SK-N-SH (cell line): ENCODE measurements at regions not wholly inside any gene's neighbourhood (a gene's known extent, or its start where the extent isn't known, plus 50 kb on each side); places are given as distances from the start of the nearest gene placed in this dataset.

ENCODE experiments used
- CTCF ChIA-PET: fragments of 300-600, 350-600 bp; formaldehyde crosslinking; extraction: SDS; loops from one replicate; lab custom pipeline; 2021; lab: Yijun Ruan, JAX
- POLR2A ChIA-PET: fragments of 350-600 bp; sonication (Branson Sonifier 250); formaldehyde crosslinking; extraction: SDS; loops from one replicate; lab custom pipeline; 2020; ENCODE audit warnings: antibody characterized with exemption, inconsistent platforms; lab: Yijun Ruan, JAX
- DNase-seq: peaks from one replicate; pipeline ENCODE4 v3.0.0; 2012
- H2AFZ ChIP-seq: fragments of 200-600 bp; sonication (generic); 2 replicates; pipeline ENCODE4 v1.8.1; 2016; ENCODE audit warnings: antibody characterized with exemption, mild to moderate bottlenecking, low read depth
- H3F3A ChIP-seq: fragments of 200-600 bp; sonication (generic); replicated peaks from 2 replicates; pipeline ENCODE3; 2016; ENCODE audit warnings: antibody characterized with exemption, mild to moderate bottlenecking; ENCODE audit not compliant: insufficient read depth
- H3K27ac ChIP-seq, 2 experiments: fragments of 200-500 bp in 1 of 2; fragments of 200-600 bp in 1 of 2; sonication (Bioruptor generic) in 1 of 2; sonication (generic), shearing (Covaris generic) in 1 of 2; 2 replicates each; pipeline versions ENCODE4 v1.5.1 to v1.6.1; 2014 to 2016; ENCODE audit warnings: low read depth in 2 of 2, inconsistent platforms in 1 of 2, low read length in 1 of 2, mild to moderate bottlenecking in 1 of 2, mixed read lengths in 1 of 2
- H3K27me3 ChIP-seq: fragments of 200-600 bp; sonication (generic), shearing (Covaris generic); 2 replicates; pipeline ENCODE4 v1.6.1; 2016; ENCODE audit warnings: mixed run types; ENCODE audit not compliant: insufficient read depth
- H3K36me3 ChIP-seq, 2 experiments: fragments of 200-500 bp in 1 of 2; fragments of 200-600 bp in 1 of 2; sonication (Bioruptor generic) in 1 of 2; sonication (generic) in 1 of 2; replicated peaks in 1 of 2; 2 replicates each; pipeline versions ENCODE3 to v1.5.1; 2014 to 2016; ENCODE audit warnings: low read length in 1 of 2, mild to moderate bottlenecking in 1 of 2; ENCODE audit not compliant: insufficient read depth in 2 of 2, control insufficient read depth in 1 of 2
- H3K4me1 ChIP-seq, 2 experiments: fragments of 200-500 bp in 1 of 2; fragments of 200-600 bp in 1 of 2; sonication (Bioruptor generic) in 1 of 2; sonication (generic), shearing (Covaris generic) in 1 of 2; 2 replicates each; pipeline versions ENCODE4 v1.5.1 to v1.6.1; 2014 to 2016; ENCODE audit warnings: low read depth in 1 of 2, low read length in 1 of 2, mixed run types in 1 of 2; ENCODE audit not compliant: insufficient read depth in 2 of 2, control insufficient read depth in 1 of 2
- H3K4me2 ChIP-seq: fragments of 200-600 bp; sonication (generic), shearing (Covaris generic); 2 replicates; pipeline ENCODE4 v1.6.1; 2017; ENCODE audit warnings: mixed run types
- H3K4me3 ChIP-seq, 2 experiments: fragments of 200-500 bp in 1 of 2; fragments of 200-600 bp in 1 of 2; sonication (Bioruptor generic) in 1 of 2; sonication (generic), shearing (Covaris generic) in 1 of 2; 2 replicates each; pipeline versions ENCODE4 v1.5.1 to v1.8.1; 2014 to 2016; ENCODE audit warnings: low read depth in 2 of 2, inconsistent platforms in 1 of 2, low read length in 1 of 2, mild to moderate bottlenecking in 1 of 2, mixed read lengths in 1 of 2, moderate library complexity in 1 of 2
- H3K79me2 ChIP-seq: fragments of 200-600 bp; sonication (generic); 2 replicates; pipeline ENCODE4 v1.8.1; 2017; ENCODE audit warnings: mild to moderate bottlenecking; ENCODE audit not compliant: insufficient read depth
- H3K9ac ChIP-seq: fragments of 200-600 bp; sonication (generic); 2 replicates; pipeline ENCODE4 v1.6.1; 2017; ENCODE audit warnings: mixed run types
- H3K9me2 ChIP-seq: fragments of 200-600 bp; sonication (generic); 2 replicates; pipeline ENCODE4 v1.6.1; 2017; ENCODE audit warnings: mixed run types
- H3K9me3 ChIP-seq: fragments of 200-600 bp; sonication (generic); 2 replicates; pipeline ENCODE4 v1.6.1; 2017; ENCODE audit warnings: mixed run types, mild to moderate bottlenecking, moderate library complexity
- H4K20me1 ChIP-seq: fragments of 200-600 bp; sonication (generic); 2 replicates; pipeline ENCODE4 v1.6.1; 2017; ENCODE audit warnings: mild to moderate bottlenecking, mixed run types; ENCODE audit not compliant: insufficient read depth
- CHD2 ChIP-seq: fragments of 150-350 bp; IDR thresholded peaks from 2 replicates; pipeline ENCODE4 v1.6.1; 2018; ENCODE audit warnings: low read length; ENCODE audit not compliant: partially characterized antibody
- CTCF ChIP-seq: fragments of 200-600 bp; sonication (generic); IDR thresholded peaks from 2 replicates; pipeline ENCODE4 v1.6.1; 2017; ENCODE audit warnings: antibody characterized with exemption, mild to moderate bottlenecking, moderate library complexity
- EZH2phosphoT487 ChIP-seq: fragments of 200-600 bp; sonication (generic); IDR thresholded peaks from 2 replicates; pipeline ENCODE4 v1.6.1; 2017; ENCODE audit warnings: low read depth, mixed run types, mild to moderate bottlenecking, antibody characterized with exemption, moderate library complexity, borderline replicate concordance
- FOXJ3 ChIP-seq: sonication (generic); formaldehyde crosslinking; IDR thresholded peaks from 2 replicates; pipeline ENCODE4 v1.5.1; 2020; ENCODE audit warnings: mild to moderate bottlenecking, missing genetic modification reagents
- MXI1 ChIP-seq: IDR thresholded peaks from 2 replicates; pipeline ENCODE4 v1.6.1; 2012; ENCODE audit warnings: mild to moderate bottlenecking, low read depth, low read length, improper control_type of control experiment
- NFIC ChIP-seq: IDR thresholded peaks from 2 replicates; pipeline ENCODE4 v1.4.0; 2012; ENCODE audit warnings: borderline replicate concordance
- RAD21 ChIP-seq: IDR thresholded peaks from 2 replicates; pipeline ENCODE4 v1.6.1; 2012; ENCODE audit warnings: mild to moderate bottlenecking, low read length
- RCOR1 ChIP-seq: fragments of 150-350 bp; IDR thresholded peaks from 2 replicates; pipeline ENCODE4 v1.6.1; 2017; ENCODE audit warnings: antibody characterized with exemption, low read length
- RFX5 ChIP-seq: IDR thresholded peaks from 2 replicates; pipeline ENCODE4 v1.6.1; 2012; ENCODE audit warnings: mild to moderate bottlenecking, improper control_type of control experiment, low read length
- RXRA ChIP-seq: IDR thresholded peaks from 2 replicates; pipeline ENCODE4 v1.4.0; 2012; ENCODE audit warnings: low read depth, mild to moderate bottlenecking, borderline replicate concordance
- USF1 ChIP-seq: IDR thresholded peaks from 2 replicates; pipeline ENCODE4 v1.4.0; 2012; ENCODE audit warnings: low read depth, borderline replicate concordance
- USF2 ChIP-seq: fragments of 150-350 bp; IDR thresholded peaks from 2 replicates; pipeline ENCODE4 v1.6.1; 2017; ENCODE audit warnings: antibody characterized with exemption, low read length, low read depth, borderline replicate concordance
- YY1 ChIP-seq: IDR thresholded peaks from 2 replicates; pipeline ENCODE4 v1.4.0; 2012; ENCODE audit warnings: low read depth, mild to moderate bottlenecking
- WGBS: methylation state at CpG from one replicate; pipeline ENCODE4 v1.1.6; 2017; ENCODE audit warnings: low lambda C conversion rate; 5-methylcytosine and 5-hydroxymethylcytosine counted together

- TF ChIP-seq USF2, result no peak
Observed at GRCh38 chr6:168197636-168198301, 118.8 kb upstream of the FRMD1 start (continued).

- Histone ChIP-seq H2AFZ (no peak overlapping the region), H3K4me2 (no peak overlapping the region), H4K20me1 (no peaks in the 10 kb centered on the region), H3K27ac (no peak overlapping the region), H3K79me2 (no peaks in the 10 kb centered on the region), H3K4me1 (no peaks in the 10 kb centered on the region), H3K9me2 (no peaks in the 10 kb centered on the region), H3K36me3 (no peaks in the 10 kb centered on the region), H3K9ac (no peak overlapping the region), H3K4me3 (no peak overlapping the region), H3F3A (no peaks in the 10 kb centered on the region), H3K27me3 (no peaks in the 10 kb centered on the region), H3K9me3 (no peaks in the 10 kb centered on the region)
- POLR2A ChIA-PET, result no interaction called here
- DNase-seq, result no peak
- WGBS, result 57% methylated on average over 22 of the region's 25 CpGs
- no peak for TF ChIP-seq FOXJ3 (CRISPR knock-in tag)
- no peak for TF ChIP-seq NFIC
- no peak for TF ChIP-seq CHD2
- TF ChIP-seq USF1, result no peak
- no peak for TF ChIP-seq CTCF
- TF ChIP-seq EZH2phosphoT487, result no peak
- no peak for TF ChIP-seq RFX5
- TF ChIP-seq YY1, result no peak
- no peak for TF ChIP-seq RXRA
- TF ChIP-seq RCOR1, result no peak
- no peak for TF ChIP-seq RAD21
- no peak for TF ChIP-seq MXI1
- CTCF ChIA-PET, result interaction anchor here (1.3 kb wide), 1 partner anchor 158 kb away, joined by 5 read pairs; no protein-coding TSS in a partner anchor
Observed at GRCh38 chr6:168196881-168197635, 118.0 kb upstream of the FRMD1 start.
